Body of pancreas (tissue), 4 donors: ENCODE measurements at regions not wholly inside any gene's neighbourhood (a gene's known extent, or its start where the extent isn't known, plus 50 kb on each side); places are given as distances from the start of the nearest gene placed in this dataset.

Experiments used
- POLR2A ChIP-seq, 3 donors: fragments of 450-650 bp; IDR thresholded peaks; one replicate each; pipeline ENCODE4 v1.6.1; 2016; ENCODE audit warnings: antibody characterized with exemption in 3 of 3, mild to moderate bottlenecking in 2 of 3
- TF ChIP-seq, protein P1 (sequence below), 7 experiments: fragments of 450-650 bp in 4 of 7; fragments of 200-600 bp in 3 of 7; sonication (generic) in 3 of 7; IDR thresholded peaks; one replicate each; pipeline ENCODE4 v1.5.1; 2016 to 2019; ENCODE audit warnings: antibody characterized with exemption in 7 of 7

DNA sequence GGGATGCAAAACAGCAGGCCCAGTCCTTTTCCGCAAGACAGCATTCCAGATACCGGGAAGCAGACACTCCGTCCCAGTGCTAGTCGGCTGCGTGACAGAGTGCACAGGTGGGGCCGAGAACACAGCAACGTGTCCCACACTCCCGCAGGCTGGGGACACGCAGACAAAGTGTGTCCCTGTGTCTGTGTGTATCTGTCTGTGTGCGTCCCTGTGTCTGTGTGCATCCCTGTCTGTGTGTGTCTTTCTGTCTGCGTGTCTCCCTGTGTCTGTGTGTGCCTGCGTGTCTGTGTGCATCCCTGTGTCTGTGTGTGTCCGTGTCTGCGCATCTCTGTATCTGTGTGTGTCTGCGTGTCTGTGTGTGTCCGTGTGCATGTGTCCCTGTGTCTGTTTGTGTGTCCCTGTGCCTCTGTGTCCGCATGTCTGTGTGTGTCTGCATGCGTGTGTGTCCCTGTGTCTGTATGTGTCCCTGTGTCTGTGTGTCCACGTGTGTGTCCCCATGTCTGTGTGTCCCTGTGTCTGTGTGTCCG lies 137.0 kb downstream of the MRPL36 start:
- TF ChIP-seq, protein P1, sequence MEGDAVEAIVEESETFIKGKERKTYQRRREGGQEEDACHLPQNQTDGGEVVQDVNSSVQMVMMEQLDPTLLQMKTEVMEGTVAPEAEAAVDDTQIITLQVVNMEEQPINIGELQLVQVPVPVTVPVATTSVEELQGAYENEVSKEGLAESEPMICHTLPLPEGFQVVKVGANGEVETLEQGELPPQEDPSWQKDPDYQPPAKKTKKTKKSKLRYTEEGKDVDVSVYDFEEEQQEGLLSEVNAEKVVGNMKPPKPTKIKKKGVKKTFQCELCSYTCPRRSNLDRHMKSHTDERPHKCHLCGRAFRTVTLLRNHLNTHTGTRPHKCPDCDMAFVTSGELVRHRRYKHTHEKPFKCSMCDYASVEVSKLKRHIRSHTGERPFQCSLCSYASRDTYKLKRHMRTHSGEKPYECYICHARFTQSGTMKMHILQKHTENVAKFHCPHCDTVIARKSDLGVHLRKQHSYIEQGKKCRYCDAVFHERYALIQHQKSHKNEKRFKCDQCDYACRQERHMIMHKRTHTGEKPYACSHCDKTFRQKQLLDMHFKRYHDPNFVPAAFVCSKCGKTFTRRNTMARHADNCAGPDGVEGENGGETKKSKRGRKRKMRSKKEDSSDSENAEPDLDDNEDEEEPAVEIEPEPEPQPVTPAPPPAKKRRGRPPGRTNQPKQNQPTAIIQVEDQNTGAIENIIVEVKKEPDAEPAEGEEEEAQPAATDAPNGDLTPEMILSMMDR (IDR thresholded peaks at IDR 0.05): no peak
- TF ChIP-seq POLR2A (IDR thresholded peaks at IDR 0.05): no peak
